ENCODE measurements at regions not wholly inside any gene's neighbourhood (a gene's known extent, or its start where the extent isn't known, plus 50 kb on each side); places are given as distances from the start of the nearest gene placed in this dataset.
"Not testable (repeated sequence)": the region's sequence is repeated elsewhere in the genome, so short reads cannot be mapped to it uniquely, and the experiment has no call there.

DNA sequence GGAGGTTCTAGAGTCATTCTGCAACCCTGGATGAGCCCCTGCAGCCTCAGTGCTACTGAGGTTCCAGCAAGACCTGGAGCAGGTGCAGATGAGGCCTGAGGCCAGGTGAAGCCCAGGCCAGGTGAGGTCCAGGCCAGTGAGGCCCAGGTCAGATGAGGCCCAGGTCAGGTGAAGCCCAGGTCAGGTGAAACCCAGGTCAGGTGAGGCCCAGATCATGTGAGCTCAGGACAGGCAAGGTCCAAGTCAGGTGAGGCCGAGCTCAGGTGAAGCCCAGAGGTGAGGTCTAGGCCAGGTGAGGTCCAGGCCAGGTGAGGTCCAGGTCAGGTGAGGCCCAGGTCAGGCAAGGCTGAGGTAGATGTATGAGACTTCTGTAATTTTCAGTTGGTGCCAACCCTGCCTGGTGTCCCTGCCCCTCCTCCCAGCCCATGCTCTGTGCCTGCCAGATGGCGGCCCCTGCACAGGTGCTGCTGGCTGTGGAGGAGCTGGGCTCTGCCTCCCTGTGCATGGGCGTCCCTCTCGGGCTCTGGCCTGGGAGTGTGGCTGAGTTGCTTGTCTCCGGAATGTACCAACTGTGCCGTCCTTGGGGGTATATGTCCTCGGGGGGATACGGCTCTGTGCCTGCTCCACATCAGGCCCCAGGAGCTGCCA is 388.5 kb downstream of the TMEM121 start:
- Histone ChIP-seq H3K36me3 (ENCODE audit: control insufficient read depth, insufficient read depth, low read length) (no peaks in the 10 kb centered on the region), H3K27me3 (replicated peaks; ENCODE audit: control insufficient read depth, insufficient read depth, low read length, poor library complexity, severe bottlenecking) (no peaks in the 10 kb centered on the region), H3K4me3 (ENCODE audit: insufficient read depth, low read depth, low read length, poor library complexity, severe bottlenecking) (no peak overlapping the region), H3K4me1 (ENCODE audit: control insufficient read depth, insufficient read depth, low read length, poor library complexity, severe bottlenecking) (no peaks in the 10 kb centered on the region), H3K9me3 (ENCODE audit: control insufficient read depth, low read length) (no peaks in the 10 kb centered on the region), H3K27ac (ENCODE audit: insufficient read depth, low read length, poor library complexity, severe bottlenecking) (no peak overlapping the region)
- no peak for DNase-seq

DNA sequence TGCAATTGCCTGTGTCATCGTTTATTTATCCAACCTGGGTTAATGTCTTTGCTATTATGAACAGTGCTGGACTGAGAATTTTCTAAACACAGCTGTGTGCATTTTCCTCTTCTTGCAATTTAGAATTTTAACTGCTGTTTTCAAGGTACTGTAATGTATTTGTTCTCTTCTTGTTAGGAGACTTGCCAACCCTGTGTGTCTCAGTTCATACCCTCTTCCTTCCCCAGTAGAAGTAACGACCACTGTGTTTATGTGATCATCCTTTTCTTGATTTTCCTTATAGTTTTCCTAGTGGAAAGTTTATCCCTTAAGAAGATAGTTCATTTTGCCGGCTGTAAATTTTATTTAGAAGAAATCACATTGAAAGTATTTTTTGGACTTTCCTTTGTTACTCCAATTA is 389.2 kb downstream of the TMEM121 start:
- not testable (repeated sequence) for DNase-seq; H3K4me1 ChIP-seq (ENCODE audit: control insufficient read depth, insufficient read depth, low read length, poor library complexity, severe bottlenecking); H3K4me3 ChIP-seq (ENCODE audit: insufficient read depth, low read depth, low read length, poor library complexity, severe bottlenecking); H3K27me3 ChIP-seq (replicated peaks; ENCODE audit: control insufficient read depth, insufficient read depth, low read length, poor library complexity, severe bottlenecking); H3K36me3 ChIP-seq (ENCODE audit: control insufficient read depth, insufficient read depth, low read length); H3K9me3 ChIP-seq (ENCODE audit: control insufficient read depth, low read length); H3K27ac ChIP-seq (ENCODE audit: insufficient read depth, low read length, poor library complexity, severe bottlenecking)

GRCh38 chr14:105917136-105917932 is 391.0 kb downstream of the TMEM121 start:
- H3K27me3 ChIP-seq (replicated peaks; ENCODE audit: control insufficient read depth, insufficient read depth, low read length, poor library complexity, severe bottlenecking); DNase-seq; H3K9me3 ChIP-seq (ENCODE audit: control insufficient read depth, low read length); H3K4me3 ChIP-seq (ENCODE audit: insufficient read depth, low read depth, low read length, poor library complexity, severe bottlenecking); H3K4me1 ChIP-seq (ENCODE audit: control insufficient read depth, insufficient read depth, low read length, poor library complexity, severe bottlenecking); H3K36me3 ChIP-seq (ENCODE audit: control insufficient read depth, insufficient read depth, low read length); H3K27ac ChIP-seq (ENCODE audit: insufficient read depth, low read length, poor library complexity, severe bottlenecking): not testable (repeated sequence)

DNA sequence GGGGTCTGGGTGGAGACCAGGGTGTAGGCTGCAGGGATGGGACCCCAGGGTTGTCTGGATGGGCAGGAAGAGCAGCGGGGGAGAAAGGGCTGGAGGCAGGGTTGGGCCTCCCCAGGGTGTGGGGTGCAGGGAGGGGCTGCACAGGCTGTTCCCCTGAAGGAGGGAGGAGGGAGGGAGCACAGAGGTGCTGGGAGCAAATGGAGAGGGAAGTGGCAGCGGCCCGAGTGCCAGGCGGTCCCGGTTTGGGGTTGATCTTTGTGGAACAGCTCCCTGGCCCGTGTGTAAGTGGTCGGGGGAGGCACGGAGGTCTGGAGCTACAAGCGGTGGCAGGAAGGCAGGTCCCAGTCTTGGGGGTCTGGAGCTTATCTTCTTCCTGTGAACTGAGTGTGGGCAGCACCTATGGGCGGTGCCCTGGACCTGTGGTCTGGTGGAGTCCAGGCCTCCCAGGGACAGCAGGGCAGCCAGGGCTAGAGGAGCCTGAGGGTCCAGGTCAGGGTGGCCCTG is 391.6 kb downstream of the TMEM121 start:
- H3K4me1 ChIP-seq (ENCODE audit: control insufficient read depth, insufficient read depth, low read length, poor library complexity, severe bottlenecking), result no peaks in the 10 kb centered on the region

GRCh38 chr14:105918496-105919262 is 392.3 kb downstream of the TMEM121 start:
- no peaks in the 10 kb centered on the region for H3K27me3 ChIP-seq (replicated peaks; ENCODE audit: control insufficient read depth, insufficient read depth, low read length, poor library complexity, severe bottlenecking)
- no peaks in the 10 kb centered on the region for H3K4me1 ChIP-seq (ENCODE audit: control insufficient read depth, insufficient read depth, low read length, poor library complexity, severe bottlenecking)
- no peak overlapping the region for H3K27ac ChIP-seq (ENCODE audit: insufficient read depth, low read length, poor library complexity, severe bottlenecking)
- H3K9me3 ChIP-seq (ENCODE audit: control insufficient read depth, low read length), result no peaks in the 10 kb centered on the region
- no peak for DNase-seq
- H3K36me3 ChIP-seq (ENCODE audit: control insufficient read depth, insufficient read depth, low read length), result no peaks in the 10 kb centered on the region
- no peak overlapping the region for H3K4me3 ChIP-seq (ENCODE audit: insufficient read depth, low read depth, low read length, poor library complexity, severe bottlenecking)

More for the DNA sequence above, 391.6 kb downstream of the TMEM121 start:
- Histone ChIP-seq H3K9me3 (ENCODE audit: control insufficient read depth, low read length) (no peaks in the 10 kb centered on the region), H3K27me3 (replicated peaks; ENCODE audit: control insufficient read depth, insufficient read depth, low read length, poor library complexity, severe bottlenecking) (no peaks in the 10 kb centered on the region), H3K27ac (ENCODE audit: insufficient read depth, low read length, poor library complexity, severe bottlenecking) (no peak overlapping the region), H3K36me3 (ENCODE audit: control insufficient read depth, insufficient read depth, low read length) (no peaks in the 10 kb centered on the region), H3K4me3 (ENCODE audit: insufficient read depth, low read depth, low read length, poor library complexity, severe bottlenecking) (no peak overlapping the region)
- DNase-seq, result no peak

GRCh38 chr14:105919458-105920150 is 393.2 kb downstream of the TMEM121 start:
- Histone ChIP-seq H3K36me3 (ENCODE audit: control insufficient read depth, insufficient read depth, low read length) (no peaks in the 10 kb centered on the region), H3K27ac (ENCODE audit: insufficient read depth, low read length, poor library complexity, severe bottlenecking) (no peak overlapping the region), H3K27me3 (replicated peaks; ENCODE audit: control insufficient read depth, insufficient read depth, low read length, poor library complexity, severe bottlenecking) (no peaks in the 10 kb centered on the region), H3K9me3 (ENCODE audit: control insufficient read depth, low read length) (no peaks in the 10 kb centered on the region), H3K4me1 (ENCODE audit: control insufficient read depth, insufficient read depth, low read length, poor library complexity, severe bottlenecking) (no peaks in the 10 kb centered on the region), H3K4me3 (ENCODE audit: insufficient read depth, low read depth, low read length, poor library complexity, severe bottlenecking) (no peak overlapping the region)
- no peak for DNase-seq

- H3K4me3 ChIP-seq (ENCODE audit: insufficient read depth, low read depth, low read length, poor library complexity, severe bottlenecking); H3K4me1 ChIP-seq (ENCODE audit: control insufficient read depth, insufficient read depth, low read length, poor library complexity, severe bottlenecking); H3K9me3 ChIP-seq (ENCODE audit: control insufficient read depth, low read length); H3K27ac ChIP-seq (ENCODE audit: insufficient read depth, low read length, poor library complexity, severe bottlenecking); H3K36me3 ChIP-seq (ENCODE audit: control insufficient read depth, insufficient read depth, low read length); DNase-seq; H3K27me3 ChIP-seq (replicated peaks; ENCODE audit: control insufficient read depth, insufficient read depth, low read length, poor library complexity, severe bottlenecking): not testable (repeated sequence)
These were observed 393.8 kb downstream of the TMEM121 start for GRCh38 chr14:105920151-105920700.

DNA sequence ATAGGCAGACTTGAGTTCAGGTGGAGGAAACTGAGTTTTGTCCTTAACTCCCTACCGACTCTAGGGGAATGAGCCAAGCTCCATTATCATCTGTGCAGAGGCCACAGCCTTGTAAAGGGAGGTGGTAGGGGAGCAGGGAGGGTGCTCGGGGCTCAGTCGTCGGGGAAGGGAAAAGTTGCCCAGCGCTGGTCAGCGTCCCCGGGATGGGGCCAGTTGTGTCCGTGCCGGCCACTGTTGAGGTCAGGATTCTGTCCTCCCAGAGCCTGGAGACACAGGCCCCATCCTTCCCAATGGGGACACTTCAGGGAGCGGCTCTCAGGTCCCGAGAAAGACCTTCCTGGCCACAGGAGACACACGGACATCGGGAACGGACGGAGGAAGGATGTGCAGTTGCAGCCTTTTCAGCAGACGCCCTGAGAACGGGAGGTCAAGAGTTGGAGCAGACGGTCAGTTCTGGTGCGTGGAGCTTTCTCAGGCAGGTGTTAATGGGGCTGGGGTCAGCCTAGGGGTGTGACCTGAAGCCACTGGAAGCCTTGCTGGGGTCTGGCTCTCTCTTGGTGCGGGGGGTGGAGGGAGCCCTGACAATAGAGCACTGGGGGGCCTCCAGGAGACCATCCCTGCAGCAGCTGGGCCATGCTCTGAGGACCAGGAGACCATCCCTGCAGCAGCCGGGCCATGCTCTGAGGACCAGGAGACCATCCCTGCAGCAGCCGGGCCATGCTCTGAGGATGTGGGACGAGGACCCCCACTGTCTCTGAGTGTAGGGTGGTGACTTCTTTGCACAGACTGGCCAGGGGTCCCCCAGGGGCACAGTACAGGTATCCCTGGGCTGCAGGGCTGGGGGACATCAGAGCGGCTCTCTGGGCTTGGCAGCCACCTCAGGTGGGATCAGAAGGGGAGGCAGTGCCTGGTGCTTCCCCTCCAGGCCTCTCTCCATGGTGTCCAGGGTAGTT is 394.7 kb downstream of the TMEM121 start:
- H3K4me1 ChIP-seq (ENCODE audit: control insufficient read depth, insufficient read depth, low read length, poor library complexity, severe bottlenecking); H3K27me3 ChIP-seq (replicated peaks; ENCODE audit: control insufficient read depth, insufficient read depth, low read length, poor library complexity, severe bottlenecking); H3K27ac ChIP-seq (ENCODE audit: insufficient read depth, low read length, poor library complexity, severe bottlenecking); H3K9me3 ChIP-seq (ENCODE audit: control insufficient read depth, low read length); DNase-seq; H3K36me3 ChIP-seq (ENCODE audit: control insufficient read depth, insufficient read depth, low read length); H3K4me3 ChIP-seq (ENCODE audit: insufficient read depth, low read depth, low read length, poor library complexity, severe bottlenecking): not testable (repeated sequence)

DNA sequence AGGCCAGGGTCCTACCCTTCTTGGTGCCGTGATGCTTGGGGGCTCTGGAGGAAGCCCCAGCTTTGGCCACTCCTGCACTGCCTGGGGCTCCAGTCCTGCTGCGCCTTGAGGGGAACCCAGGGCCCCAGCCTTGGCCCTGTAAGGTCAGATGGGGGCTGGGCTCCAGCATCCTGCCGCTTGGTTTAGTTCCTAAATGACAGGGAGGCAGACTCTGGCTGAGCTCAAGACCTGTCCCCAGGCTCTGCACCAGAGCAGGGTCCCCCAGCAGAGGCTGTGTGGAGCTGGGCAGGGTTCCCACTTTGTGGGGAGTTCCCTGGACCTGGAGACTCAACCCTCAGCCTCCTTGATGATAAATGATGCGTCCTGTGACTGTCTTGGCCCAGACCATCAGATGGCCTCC is 395.4 kb downstream of the TMEM121 start:
- not testable (repeated sequence) for DNase-seq; H3K27ac ChIP-seq (ENCODE audit: insufficient read depth, low read length, poor library complexity, severe bottlenecking); H3K4me1 ChIP-seq (ENCODE audit: control insufficient read depth, insufficient read depth, low read length, poor library complexity, severe bottlenecking); H3K27me3 ChIP-seq (replicated peaks; ENCODE audit: control insufficient read depth, insufficient read depth, low read length, poor library complexity, severe bottlenecking); H3K36me3 ChIP-seq (ENCODE audit: control insufficient read depth, insufficient read depth, low read length); H3K4me3 ChIP-seq (ENCODE audit: insufficient read depth, low read depth, low read length, poor library complexity, severe bottlenecking); H3K9me3 ChIP-seq (ENCODE audit: control insufficient read depth, low read length)

Data from effector memory CD4-positive, alpha-beta T cell (primary cell).